ENCODE measurements at regions not wholly inside any gene's neighbourhood (a gene's known extent, or its start where the extent isn't known, plus 50 kb on each side); places are given as distances from the start of the nearest gene placed in this dataset.

DNA sequence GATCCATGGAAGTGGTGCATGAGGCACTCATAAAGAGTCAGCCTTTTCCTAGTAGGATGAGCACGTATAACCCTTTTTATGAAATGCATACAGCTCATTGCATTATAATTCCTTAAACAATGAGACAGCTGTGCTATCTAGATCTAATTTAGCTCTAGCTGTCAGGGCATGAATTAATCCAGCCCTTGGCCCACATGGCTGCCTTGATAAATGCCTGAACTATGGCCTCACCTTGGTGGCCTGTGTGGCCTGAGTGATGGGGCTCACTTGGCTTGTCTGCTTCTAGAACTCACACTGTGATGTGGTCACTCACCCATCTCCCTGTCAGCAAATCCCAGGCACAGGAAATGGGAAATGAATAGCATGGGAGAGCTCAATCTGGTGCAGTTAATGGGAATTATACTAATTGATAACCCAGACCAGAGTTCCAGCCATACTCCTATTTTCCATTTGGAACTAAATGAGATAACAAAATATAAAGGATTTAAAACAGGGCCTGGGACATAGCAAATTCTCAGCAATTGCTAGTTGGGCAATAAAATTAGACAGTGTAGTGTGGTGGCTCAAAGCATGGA lies 153.6 kb downstream of the HS3ST2 start:
- no peaks in the 10 kb centered on the region for H3K9me3 ChIP-seq (ENCODE audit: low read depth)
- H3K4me2 ChIP-seq = no peak overlapping the region
- TF ChIP-seq, protein P1, sequence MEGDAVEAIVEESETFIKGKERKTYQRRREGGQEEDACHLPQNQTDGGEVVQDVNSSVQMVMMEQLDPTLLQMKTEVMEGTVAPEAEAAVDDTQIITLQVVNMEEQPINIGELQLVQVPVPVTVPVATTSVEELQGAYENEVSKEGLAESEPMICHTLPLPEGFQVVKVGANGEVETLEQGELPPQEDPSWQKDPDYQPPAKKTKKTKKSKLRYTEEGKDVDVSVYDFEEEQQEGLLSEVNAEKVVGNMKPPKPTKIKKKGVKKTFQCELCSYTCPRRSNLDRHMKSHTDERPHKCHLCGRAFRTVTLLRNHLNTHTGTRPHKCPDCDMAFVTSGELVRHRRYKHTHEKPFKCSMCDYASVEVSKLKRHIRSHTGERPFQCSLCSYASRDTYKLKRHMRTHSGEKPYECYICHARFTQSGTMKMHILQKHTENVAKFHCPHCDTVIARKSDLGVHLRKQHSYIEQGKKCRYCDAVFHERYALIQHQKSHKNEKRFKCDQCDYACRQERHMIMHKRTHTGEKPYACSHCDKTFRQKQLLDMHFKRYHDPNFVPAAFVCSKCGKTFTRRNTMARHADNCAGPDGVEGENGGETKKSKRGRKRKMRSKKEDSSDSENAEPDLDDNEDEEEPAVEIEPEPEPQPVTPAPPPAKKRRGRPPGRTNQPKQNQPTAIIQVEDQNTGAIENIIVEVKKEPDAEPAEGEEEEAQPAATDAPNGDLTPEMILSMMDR (IDR thresholded peaks at IDR 0.05; ENCODE audit: poor library complexity) = no peak
- TF ChIP-seq EZH2phosphoT487 (IDR thresholded peaks at IDR 0.05; ENCODE audit: low read depth, severe bottlenecking, unreplicated experiment) (no peak), EZH2 (IDR thresholded peaks at IDR 0.05; ENCODE audit: borderline replicate concordance) (no peak)
- H3K79me2 ChIP-seq = no peaks in the 10 kb centered on the region
- H3K4me3 ChIP-seq = no peak overlapping the region
- H2AFZ ChIP-seq = no peak overlapping the region
- no peaks in the 10 kb centered on the region for H3K4me1 ChIP-seq (ENCODE audit: insufficient read depth)
- H3K36me3 ChIP-seq (replicated peaks; ENCODE audit: insufficient read depth, low read depth) = no peaks in the 10 kb centered on the region
- no peaks in the 10 kb centered on the region for H4K20me1 ChIP-seq (ENCODE audit: insufficient read depth, poor library complexity, severe bottlenecking)
- no peaks in the 10 kb centered on the region for H3K9me2 ChIP-seq (replicated peaks; ENCODE audit: insufficient read depth)
- DNase-seq (ENCODE audit: low spot score) = no peak
- no peaks in the 10 kb centered on the region for H3K27me3 ChIP-seq
- WGBS (ENCODE audit: low lambda C conversion rate, missing lambda C conversion rate) = 71% methylated on average over 1 of the region's 1 CpG
- no peak overlapping the region for H3K27ac ChIP-seq

Measured in hepatocyte (in vitro differentiated cells).